ENCODE measurements at regions not wholly inside any gene's neighbourhood (a gene's known extent, or its start where the extent isn't known, plus 50 kb on each side); places are given as distances from the start of the nearest gene placed in this dataset.

DNA sequence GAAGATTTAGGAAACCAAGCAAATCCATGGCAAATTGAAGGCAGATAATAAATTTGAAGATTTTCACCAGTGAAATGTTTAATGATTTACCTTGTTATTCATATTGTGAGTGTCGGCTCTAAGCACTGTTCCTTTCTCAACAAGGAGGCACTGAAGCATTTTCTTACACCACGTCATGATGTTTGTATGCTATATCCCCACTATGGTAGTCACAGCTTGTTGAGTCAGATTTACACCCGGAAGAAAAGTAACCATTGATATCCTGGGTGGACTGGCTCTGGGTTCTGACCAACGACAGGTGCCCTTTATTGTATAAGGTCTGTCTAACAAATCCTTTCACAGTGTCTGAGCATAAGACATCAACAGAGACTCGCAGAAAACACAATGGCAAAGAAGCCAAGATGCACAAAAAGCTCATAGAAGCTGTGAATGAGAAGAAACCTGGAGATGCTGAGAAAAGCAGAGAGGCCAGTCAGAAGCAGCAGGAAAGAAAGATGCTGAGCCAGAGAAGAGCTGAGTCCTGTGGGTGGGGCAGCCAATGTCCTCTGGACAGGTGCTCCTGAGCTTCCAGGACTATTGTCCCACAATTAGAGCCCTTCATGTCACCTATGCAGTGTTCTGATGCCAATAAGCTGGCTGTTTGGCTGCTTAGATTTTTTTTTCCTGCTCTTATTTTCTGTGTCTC is 49.7 kb upstream of the ARHGAP5 start:
- TF ChIP-seq, protein P1, sequence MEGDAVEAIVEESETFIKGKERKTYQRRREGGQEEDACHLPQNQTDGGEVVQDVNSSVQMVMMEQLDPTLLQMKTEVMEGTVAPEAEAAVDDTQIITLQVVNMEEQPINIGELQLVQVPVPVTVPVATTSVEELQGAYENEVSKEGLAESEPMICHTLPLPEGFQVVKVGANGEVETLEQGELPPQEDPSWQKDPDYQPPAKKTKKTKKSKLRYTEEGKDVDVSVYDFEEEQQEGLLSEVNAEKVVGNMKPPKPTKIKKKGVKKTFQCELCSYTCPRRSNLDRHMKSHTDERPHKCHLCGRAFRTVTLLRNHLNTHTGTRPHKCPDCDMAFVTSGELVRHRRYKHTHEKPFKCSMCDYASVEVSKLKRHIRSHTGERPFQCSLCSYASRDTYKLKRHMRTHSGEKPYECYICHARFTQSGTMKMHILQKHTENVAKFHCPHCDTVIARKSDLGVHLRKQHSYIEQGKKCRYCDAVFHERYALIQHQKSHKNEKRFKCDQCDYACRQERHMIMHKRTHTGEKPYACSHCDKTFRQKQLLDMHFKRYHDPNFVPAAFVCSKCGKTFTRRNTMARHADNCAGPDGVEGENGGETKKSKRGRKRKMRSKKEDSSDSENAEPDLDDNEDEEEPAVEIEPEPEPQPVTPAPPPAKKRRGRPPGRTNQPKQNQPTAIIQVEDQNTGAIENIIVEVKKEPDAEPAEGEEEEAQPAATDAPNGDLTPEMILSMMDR (IDR thresholded peaks at IDR 0.05 in 4 of 5, conservative IDR thresholded peaks at IDR 0.05 in 1 of 5): no peak
- TF ChIP-seq POLR2A (IDR thresholded peaks at IDR 0.05): no peak

Measured in gastrocnemius medialis (tissue), 4 donors.